Bone marrow (tissue), 2 donors: ENCODE measurements at regions not wholly inside any gene's neighbourhood (a gene's known extent, or its start where the extent isn't known, plus 50 kb on each side); places are given as distances from the start of the nearest gene placed in this dataset.

Experiments used
- DNase-seq, 2 donors: peaks; one replicate each; lab custom pipeline; 2025; lab: John Stamatoyannopoulos, UW

GRCh38 chr21:41653243-41653953 is 113.5 kb downstream of the RIPK4 start:
- DNase-seq: no peak

GRCh38 chr21:41651830-41652229 is 115.0 kb downstream of the RIPK4 start:
- DNase-seq: no peak

DNA sequence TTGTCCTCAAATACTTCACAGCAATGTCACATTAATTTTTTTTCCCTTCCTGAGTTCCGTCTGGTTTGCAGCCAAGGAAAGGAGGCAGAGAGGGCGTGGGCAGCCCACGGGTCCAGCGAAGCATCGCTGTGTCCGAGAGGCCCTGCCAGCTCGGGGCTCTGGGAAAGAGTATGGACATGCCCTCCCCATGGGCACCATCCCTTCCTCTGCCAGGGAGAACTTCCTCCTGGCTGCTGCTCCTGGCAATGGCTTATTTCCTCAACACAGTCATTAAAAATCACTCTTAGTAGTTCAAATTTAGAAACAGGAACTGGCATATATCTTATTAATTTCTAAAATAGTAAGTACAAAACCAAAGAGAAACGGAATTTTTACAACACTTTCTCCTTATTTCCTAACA is 115.4 kb downstream of the RIPK4 start:
- DNase-seq: no peak

GRCh38 chr21:41650526-41651145 is 116.2 kb downstream of the RIPK4 start:
- DNase-seq: no peak

- DNase-seq: no peak
Measured at GRCh38 chr21:41648591-41649031, 118.2 kb downstream of the RIPK4 start.

DNA sequence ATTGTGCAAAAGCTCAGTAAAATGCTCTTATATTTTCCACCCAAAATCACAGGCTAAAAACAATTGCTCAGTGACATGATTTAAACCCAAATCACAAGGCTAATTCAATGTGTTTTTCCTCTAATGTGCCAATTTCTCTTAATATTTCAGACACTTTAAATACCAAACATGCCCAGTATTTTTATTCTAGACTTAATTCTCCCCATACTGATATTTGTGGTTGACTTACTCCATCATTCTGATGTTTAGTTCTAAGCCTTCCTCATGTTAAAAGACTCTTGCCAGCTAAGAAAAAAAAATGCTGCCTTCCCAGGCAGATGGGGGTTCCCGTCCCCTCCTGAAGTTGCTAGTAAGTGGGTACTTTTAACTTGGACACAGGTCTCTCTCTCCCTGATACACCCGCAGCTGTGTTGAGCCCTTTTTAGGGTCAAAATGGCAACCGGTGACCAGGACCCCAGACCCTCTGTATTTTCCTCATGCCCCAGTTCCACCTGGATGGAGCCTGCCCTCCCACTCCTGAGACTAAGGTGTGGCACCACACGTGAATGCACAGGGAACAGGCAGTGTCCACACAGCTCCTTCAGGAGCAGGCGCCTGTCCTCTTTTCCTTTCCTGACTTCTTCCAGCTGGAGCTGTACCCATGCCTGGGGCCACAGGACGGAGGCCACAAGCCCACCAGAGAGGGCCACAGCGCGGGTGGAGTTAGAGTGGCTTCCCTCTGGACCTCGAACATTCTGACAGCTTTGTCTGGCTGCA is 118.9 kb downstream of the RIPK4 start:
- no peak for DNase-seq

DNA sequence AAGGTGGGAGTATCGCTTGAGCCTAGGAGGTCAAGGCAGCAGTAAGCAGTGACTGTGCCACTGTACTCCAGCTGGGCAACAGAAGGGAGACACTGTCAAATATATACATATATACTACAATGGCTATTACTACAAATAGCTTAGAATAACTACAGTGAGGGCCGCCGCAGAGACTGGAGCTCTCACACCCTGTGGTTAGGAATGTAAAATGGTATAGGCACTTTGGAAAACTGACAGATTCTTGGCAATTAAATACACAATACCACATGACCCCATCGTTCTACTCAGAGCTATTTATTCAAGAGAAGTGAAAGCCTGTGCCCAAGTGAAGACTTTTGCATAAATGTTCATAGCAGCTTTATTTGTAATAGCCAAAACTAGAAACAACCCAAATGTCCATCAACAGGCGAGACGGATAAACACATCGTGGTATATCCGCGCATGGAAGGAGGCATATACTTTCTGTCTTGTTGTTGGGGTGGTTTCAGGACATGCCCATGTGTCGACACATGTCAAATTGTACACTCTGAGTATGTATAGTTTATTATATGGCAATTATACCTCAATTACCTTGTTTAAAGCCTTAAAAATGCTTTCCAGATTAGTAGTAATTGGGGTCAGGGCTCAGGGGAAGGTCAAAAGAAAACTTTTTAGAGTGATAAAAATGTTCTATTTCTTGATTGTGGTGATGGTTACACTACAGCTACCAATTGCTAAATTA is 123.4 kb downstream of the RIPK4 start:
- no peak for DNase-seq

DNA sequence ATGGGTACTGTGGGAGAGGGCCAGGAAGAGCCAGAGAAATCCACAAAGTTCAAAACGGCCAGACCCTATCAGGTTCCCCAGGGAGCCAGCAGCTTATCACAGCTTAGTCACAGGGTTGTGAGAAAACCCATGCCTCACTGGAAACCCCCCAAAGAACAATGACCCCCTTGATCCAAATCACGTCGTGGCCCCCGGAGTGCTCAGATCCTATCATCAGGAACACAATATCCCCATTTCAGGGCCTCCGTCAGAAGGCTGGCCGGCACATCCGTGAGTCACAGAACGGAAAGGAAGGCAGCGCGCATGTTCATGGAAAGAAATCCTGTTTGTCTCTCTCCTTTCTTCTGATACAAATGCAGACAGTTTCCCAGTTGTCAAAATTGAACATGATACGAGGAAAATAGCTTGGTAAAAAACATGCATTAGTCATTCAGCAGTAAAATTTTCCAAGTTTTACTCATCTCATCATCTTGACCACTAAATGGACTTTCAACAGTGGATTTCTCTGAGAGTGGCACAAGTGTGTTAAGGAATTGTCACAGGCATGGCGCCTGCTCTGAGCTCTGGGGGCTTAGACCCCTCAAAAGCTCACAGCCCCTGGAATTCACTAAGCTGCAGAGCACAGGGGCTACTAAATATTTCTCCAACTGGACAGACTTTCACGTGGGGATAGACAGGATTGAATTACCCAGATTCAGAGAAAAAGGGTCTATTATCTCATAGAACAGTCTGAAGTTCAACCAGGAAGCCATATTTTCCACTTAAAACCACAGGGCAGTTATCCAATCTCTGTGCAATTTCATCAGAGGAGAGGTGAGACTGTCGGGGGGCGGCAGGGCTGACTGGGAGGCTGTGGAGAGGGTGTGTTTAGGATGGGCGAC is 124.8 kb downstream of the RIPK4 start:
- DNase-seq: no peak

- no peak for DNase-seq
Measured at GRCh38 chr21:41641510-41641815, 125.4 kb downstream of the RIPK4 start.

- DNase-seq: no peak
Measured at GRCh38 chr21:41640748-41641509, 125.9 kb downstream of the RIPK4 start.

DNA sequence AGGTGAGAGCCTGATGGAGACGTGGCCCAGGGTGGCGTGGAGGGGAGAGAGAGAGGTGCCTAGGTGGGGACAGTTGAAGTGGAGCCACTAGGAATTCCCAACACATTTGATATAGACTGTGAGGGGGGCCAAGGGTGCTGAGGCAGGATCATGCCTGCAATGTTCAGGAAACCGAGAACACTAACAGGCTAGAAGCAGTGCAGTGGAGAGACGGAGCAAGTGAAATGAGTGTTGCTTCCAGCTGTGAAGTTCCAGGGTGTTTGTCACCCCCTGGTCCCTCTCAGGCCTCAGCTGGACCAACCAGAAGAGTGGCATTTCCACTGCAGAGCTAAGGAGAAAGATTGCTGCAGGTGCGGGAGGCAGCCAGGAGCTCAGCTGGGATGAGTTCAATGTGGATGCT is 127.1 kb downstream of the RIPK4 start:
- DNase-seq: no peak

DNA sequence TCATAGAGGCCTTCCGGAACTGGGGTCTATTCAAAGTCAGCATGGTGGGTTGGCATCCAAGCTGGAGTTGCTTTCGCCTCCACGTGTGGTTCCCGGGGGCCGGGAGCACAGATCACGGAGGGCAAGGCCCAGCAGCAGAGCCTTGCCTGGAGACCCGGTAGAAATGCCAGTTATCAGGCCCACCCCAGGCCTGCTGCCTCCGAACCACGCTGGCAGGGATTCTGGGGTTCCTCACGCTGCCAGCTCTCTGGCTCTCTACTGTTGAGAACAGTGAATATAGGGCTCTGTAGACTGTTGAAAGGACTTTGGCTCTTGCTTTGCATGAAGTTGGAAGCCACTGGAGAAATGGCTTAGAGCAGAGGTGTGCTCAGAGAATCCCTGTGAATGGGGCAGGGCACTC is 127.5 kb downstream of the RIPK4 start:
- no peak for DNase-seq

GRCh38 chr21:41638201-41638790 is 128.6 kb downstream of the RIPK4 start:
- DNase-seq: no peak

GRCh38 chr21:41636636-41637630 is 129.0 kb upstream of the TMPRSS2 start:
- DNase-seq: no peak

- no peak for DNase-seq
Measured at GRCh38 chr21:41635874-41636273, 127.9 kb upstream of the TMPRSS2 start.

DNA sequence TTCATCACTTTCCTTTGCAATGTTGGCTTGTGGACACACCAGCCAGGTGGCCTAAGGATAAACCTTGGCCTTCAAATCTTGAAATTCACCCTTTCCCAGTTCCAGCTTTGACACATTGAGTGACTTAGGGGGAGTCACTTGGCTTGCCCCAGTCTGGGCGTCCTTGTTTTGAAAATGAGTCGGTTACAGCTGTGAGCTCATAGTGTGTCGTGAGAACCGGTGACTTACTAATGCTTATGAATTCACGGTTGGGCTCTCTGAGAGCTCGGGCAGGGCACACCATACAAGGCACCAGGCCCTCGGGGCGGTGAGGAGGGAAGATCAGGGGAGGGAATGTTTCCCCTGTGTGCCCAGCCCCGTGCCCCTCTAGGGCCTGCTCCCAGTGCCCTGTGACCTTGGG is 126.9 kb upstream of the TMPRSS2 start:
- DNase-seq: no peak

- DNase-seq: no peak
Measured at GRCh38 chr21:41634211-41634694, 126.3 kb upstream of the TMPRSS2 start.

DNA sequence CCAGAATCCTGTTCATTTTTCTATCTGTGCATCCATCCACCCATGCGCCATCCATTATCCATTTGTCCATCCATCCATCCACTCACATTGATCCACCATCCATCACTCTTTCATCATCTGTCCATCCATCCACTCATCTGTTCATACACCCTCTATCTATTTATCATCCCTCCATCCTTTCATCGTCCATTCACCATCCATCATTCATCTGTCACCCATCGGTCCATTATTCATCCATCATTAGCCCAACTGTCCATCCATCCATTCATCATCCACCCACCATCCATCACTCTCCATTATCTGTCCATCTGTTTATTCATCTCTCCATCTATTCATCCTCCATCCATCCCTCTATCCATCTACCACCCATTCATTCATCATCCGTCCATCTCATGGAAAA is 125.7 kb upstream of the TMPRSS2 start:
- DNase-seq: no peak
